Hypothalamus (tissue), 51 donors: ENCODE measurements at regions not wholly inside any gene's neighbourhood (a gene's known extent, or its start where the extent isn't known, plus 50 kb on each side); places are given as distances from the start of the nearest gene placed in this dataset.
"Not testable (repeated sequence)": the region's sequence is repeated elsewhere in the genome, so short reads cannot be mapped to it uniquely, and the experiment has no call there.

Experiments
- DNase-seq, 51 donors: peaks; one replicate each; lab custom pipeline; 2025; lab: John Stamatoyannopoulos, UW

DNA sequence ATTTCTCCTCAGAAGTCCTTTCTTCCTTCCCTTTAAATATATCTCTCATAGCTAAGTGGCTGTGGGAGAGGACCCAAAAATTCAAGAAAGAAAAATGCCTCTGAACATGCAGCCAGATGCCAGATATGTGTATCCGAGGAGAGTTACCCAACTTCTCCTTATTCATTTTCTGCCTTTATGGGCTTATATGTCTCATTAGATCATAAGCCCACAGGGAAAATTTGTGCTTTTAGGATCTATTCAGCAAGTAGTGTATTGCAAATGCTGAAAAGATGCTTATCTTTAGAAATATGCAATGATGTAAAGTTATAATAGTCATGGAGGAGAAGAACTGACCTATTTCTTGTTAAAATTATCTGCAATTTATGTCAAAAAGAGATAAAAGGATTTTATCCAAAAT is 371.8 kb upstream of the NOCT start:
- DNase-seq: no peak

DNA sequence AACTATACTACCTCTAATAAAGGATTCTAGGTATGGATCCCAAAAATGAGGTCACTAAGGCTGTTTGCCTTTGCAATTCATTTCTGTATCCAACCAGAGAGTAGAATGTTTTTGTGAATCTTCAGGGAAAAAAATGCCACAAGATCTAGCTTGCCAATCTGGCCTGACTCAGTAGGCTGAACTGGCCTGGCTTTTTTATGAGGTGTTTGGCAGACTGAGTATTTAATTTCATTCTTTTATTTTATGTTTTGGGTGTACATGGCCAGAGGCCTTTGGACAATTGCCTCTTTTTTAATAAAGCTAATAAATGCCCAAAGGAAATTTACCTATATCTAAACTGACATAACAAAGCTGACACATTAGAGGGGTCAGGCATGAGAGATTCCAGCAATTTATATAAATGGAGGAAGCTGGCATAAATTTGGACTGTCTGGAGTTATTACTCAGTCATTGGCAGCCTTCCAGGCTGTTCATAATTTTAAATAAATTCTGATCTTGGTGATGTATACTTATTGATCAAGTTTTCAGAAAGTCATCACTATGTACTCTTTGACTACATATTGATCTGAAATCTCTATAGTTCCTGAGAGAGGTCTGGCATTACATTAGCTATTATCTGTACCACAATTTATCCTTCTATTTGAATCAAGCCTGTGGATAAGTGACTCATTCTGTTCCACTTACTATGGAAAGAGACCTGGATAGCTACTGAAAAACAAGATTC is 376.4 kb upstream of the NOCT start:
- no peak for DNase-seq

DNA sequence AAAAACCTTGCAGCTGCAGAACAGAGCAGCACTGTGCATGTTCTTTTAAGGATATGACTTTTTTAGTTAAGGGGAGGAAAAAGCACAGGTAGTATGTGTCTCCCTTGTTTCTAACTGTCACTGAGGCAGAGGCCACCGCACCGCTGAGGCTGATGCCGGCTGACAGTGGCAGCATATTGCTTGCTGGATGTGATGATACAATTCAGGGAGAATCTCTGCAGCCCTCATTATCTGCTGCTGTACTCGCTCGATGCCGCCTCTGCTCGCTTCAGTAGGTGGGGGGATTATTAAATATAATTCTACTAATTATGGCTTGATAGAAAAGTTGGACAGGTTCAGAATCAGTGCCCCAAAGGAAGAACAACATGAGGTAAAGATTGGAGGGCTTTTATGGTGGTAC is 378.8 kb upstream of the NOCT start:
- peak in 2 of 51 donors; percentile 0 to 1 for DNase-seq

DNA sequence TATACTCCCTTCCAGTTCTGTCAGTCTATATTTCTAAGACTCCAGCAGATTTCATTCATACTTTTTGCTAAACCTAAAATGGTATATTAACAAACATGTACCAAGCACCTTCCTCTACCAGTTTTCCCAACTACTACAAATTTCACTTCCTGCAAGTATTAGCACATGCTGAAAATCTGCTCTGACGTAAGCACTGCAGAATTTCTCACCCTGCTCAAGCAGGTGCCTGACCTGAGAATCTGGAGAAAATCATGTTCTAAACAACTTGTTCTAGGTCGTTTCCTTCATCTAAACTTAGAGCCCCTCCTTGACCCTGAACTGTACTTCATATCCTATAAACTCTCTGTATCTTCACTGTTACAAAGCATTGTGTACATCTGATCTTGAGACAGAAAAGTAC is 380.7 kb upstream of the NOCT start:
- no peak for DNase-seq

DNA sequence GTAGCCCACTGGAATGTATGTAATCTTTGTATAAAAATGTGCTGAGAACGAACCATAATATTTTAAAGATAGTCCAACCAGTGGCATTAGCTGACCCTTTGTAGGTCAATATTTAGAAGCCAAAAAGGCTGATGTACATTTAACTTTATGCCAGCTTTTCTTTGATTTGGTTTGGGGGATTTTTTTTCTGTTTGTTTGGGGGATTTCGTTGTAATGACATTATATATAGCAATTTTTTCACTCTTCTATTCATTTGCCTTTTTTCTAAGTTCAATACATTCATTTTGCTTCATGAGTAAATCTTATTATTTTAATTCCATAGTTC is 382.0 kb upstream of the NOCT start:
- DNase-seq: no peak

DNA sequence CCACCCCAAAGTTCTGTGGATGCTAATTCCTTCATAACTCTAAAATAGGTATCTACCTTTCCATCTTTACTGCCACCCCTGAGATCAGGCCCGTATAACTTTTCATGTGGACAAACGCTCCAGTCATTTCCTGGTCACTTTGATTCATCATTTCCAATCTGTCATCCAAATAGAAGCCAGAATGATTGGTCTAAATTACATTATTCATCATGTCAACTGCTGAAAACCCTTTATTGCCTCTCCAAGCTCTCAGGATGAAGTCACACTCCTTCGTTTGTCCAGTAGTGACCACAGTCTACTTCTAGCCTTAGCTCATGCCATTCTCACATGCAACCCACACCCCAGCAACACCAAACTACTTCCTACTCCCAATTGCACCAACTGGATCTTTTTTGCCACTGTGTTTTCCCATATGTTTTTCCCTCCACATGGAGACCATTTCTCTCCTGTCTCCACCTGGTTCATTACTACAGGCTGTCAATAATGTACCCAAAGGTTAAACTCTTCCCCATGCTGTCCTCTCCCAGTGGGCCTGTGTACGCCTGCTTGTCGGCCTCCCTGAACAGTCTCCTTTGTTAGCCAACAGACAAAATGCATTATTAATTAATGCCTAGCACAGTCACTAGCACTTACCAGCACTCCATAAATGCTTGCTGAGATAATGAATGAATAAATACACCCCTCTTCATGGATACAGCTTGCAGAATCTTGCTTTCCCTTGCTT is 382.6 kb upstream of the NOCT start:
- DNase-seq: no peak

DNA sequence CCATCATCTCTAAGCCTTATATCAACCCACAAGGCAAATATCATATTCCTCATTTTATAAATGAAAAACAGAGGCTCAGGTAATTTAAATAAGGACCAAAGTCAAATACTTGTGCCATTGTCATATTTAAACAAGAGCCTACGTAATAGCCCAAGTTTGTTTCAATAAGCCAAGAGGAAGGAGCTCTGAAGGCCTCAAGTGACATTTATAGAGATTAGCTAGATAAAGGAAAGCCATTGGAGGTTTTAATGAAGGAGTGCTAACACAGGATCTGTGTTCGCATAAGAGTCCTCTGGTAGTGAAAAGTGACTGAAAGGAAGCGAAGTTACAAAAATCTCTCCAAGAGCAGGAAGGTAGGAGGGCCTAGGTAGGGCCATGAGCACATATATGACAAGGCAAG is 384.9 kb upstream of the NOCT start:
- no peak for DNase-seq

DNA sequence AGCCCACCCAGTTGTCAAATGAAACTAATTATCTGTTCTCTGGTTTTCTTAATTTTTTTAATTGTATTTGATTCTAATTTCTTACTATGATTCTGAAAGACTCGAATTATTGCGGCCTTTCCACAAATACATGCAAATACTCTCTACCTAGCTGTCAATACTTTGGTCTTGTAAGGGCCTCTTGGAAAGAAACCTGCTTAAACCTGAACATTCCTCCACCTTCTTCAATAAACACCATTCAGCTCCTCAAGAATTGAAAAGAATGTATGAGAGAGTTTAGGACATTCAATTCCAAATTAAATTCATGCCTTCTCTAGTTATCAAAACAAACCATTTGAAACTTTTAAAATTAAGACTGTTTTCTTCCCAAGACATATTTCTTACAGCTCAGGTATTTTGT is 385.9 kb upstream of the NOCT start:
- no peak for DNase-seq

DNA sequence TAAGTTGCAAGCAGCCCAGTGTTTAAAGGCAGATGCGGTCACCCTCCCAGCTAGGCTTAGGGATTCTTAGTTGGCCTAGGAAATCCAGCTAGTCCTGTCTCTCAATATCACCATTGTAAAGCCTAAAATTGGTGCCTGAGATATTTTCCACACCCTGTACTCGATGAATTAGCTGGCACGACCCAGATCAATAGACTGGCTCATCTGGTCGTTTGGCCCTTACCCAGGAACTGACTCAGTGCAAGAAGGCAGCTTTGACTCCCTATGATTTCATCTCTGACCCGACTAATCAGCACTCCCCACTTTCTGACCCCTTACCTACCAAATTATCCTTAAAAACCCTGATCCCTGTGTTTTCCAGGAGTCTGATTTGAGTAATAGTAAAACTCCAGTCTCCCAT is 384.9 kb upstream of the SLC7A11 start:
- no peak for DNase-seq

DNA sequence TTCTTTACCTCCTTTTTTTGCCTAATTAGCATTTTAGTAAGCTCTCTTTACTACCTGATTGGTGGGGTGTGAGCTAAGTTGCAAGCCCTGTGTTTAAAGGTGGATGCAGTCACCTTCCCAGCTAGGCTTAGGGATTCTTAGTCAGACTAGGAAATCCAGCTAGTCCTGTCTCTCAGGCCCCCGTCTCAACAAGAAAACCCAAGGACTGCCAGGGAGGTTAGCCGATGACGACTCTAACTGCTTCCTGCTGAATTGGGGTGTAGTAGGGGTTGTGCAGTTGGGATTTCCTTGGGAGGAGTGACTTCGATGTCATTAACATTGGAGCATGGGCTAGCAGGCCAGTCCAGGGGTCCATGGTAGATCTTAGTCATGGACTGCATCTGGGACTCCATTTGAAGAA is 380.2 kb upstream of the SLC7A11 start:
- not testable (repeated sequence) for DNase-seq

DNA sequence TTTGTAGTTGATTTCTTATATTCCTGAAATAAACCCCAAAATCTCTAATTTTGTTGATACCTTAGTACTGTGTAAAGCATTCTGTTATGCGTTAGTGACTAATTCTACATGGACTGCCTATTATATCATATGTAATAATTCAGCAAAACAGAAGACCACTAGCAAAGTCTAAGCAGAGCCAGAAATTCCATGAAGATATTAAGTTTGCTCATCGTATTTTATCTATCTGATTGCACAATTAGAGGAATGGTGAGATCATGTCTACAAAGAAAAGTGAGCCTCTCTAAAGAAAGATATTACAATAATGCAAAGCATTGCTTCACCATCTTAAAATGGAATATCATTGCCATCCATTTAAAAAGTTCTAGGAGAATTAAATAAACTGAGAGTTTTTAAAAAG is 374.6 kb upstream of the SLC7A11 start:
- DNase-seq: no peak

DNA sequence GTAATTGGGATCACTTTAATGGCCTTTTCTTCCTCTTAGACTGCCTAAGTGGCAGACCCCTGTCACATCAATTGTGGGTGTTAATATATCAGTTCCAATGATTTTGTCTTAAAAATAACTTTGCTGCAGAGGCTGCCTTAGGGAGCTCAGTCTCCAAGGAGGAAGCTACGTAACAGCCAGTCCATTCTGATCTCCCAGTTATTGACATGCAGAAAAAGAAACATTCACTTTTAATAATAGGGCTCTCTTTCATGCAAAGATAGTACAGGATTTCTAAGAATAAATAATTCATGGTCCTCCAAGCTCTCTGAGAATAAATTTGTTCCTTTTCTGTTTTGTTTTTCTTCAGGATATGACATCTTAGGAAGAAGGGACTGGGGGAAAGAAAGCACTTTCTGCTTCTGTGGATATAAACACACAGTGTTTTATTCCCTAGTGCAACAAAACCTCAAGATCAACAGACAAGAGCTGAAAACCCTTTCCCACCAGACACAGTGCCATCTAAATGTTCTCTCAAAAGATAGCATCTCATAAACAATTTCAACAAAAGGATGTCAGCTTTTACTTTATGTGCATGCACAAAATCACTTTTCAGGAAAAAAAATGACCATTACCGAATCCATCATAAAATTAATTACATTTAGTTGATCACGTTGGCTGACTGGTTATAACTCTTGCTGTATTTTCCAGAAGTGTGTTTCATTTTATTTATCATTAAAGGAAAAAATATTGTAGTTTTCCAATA is 372.4 kb upstream of the SLC7A11 start:
- no peak for DNase-seq

DNA sequence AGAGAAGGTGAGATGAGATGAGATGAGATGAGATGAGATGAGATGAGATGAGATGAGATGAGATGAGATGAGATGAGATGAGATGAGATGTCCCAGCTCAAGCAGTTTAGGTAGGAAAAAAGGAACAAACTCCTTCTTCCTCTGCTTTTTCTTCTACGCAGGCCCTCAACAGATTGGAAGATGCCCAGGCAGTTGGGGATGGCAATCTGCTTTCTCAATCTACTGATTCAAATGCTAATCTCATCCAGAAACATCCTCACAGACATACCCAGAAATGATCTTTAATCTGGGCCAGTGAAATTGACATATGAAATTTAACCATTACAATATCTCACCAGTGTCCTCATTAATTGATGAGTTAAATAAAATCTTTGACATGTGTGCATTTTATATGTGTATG is 370.3 kb upstream of the SLC7A11 start:
- DNase-seq: no peak

DNA sequence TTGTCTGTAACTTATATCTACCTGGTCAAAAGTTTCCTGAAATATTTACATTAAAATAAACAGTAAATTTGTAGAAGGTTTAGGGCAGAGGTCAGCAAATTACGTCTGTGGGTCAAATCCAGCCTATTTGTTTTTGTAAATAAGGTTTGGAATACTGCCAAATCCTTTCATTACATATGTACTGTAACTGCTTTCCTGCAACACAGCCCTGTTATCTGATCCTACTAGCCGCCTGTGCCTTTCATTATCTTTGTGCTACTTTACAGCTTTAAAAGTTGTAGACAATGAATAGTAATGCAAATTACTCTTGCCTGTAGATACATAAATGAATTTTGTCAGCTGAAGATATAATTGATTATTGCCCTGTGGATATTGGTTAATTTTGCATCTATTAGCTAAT is 369.6 kb upstream of the SLC7A11 start:
- no peak for DNase-seq

DNA sequence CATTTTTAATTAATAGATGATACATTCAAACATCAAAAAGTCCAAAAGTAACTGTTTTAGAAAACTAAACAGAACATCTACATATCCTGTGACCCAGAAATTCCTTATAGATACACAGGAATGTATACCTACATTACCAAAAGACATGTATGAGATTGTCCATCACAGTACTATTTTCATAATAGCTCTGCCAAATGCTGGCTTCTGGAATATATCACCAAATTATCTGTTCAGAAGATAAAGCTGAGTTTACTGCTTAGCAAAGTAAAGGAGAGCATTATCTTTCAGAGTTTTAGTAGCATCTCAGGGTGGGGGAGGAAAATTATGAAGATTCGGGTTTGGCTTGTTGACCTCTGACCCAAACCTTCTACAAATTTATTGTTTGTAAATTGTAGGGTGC is 368.9 kb upstream of the SLC7A11 start:
- DNase-seq: no peak

DNA sequence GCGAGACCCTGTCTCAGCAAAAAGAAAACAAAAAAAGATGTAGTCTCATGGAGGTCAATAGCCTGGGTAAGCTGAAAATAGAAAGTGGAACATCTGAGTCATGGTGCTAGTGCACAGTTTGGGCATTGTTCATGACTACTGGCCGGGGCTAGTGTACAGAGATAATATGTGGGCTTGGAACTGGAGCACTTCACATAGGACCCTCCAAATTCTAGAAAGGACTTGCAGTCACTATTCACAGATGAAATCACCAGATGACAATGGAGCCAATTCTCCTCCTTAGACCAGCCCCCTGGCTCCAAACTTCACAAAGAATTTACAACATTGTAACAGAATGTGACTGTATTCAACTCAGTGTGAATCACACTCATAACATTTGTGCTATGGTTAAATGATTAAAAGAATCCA is 367.8 kb upstream of the SLC7A11 start:
- DNase-seq: peak in 4 of 51 donors; percentile 1 to 13 (median 5)

DNA sequence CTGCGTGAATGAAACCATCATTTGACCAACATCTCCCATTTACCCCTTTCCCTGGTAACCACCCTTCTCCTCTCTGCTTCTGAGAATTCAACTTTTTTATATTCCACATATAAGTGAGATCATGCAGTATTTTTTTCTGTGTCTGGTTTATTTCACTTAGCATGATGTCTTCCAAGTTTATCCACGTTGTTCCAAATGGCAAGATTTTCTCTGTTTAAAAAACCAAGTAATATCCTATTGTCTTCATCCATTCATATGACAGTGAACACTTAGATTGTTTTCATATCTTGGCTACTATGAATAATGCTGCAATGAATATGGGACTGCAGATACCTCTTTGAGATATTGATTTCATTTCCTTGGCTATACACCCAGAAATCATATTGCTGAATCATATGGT is 362.4 kb upstream of the SLC7A11 start:
- no peak for DNase-seq

DNA sequence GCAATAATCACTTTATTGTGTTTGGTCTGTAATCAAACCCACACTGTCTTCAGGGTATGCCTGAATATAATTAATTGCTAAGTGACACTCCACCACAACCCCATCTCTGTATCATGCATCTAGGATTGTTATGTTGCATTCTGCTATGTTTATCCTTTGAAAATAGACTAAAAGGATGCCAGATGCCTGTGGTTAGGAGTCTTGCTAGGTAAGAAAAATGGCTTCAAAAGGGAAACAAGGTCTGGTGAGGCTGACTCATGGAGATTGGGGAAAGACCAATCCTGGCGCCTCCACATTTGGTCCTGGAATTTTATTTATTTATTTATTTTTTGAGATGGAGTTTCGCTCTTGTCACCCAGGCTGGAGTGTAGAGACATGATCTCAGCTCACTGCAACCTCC is 360.5 kb upstream of the SLC7A11 start:
- DNase-seq: no peak

DNA sequence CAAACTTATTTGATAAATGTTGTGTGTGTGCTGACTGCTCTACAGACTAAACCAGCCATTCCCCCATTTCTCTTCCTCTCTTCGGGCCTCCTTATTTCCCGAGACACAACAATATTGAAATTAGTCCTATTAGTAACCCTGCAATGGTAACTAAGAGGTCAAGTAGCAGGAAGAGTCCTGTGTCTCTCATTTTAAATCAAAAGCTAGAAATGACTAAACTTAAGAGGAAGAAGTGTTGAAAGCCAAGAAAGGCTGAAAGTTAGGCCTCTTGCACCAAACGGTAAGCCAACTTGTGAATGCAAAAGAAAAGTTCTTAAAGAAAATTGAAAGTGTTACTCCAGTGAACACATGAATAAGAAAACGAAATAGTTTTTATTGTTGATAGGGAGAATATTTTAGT is 357.8 kb upstream of the SLC7A11 start:
- no peak for DNase-seq

DNA sequence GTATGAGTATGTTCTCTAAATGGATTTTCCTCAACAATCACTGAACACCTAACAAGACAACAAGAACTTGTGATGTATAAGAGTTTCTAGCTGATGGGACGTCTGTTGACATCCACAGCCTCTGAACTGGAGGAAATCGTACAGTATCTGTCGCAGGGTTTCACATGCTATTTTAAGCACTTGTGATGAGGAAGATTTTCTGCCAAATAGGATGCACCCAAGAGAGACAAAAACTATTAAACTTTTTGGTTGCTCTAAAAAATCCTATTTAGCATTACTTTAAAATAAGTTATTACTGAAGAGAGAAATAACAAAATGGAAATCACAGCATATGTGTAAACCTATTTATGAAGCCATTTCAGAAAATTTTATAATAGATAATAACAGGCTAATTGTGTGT is 356.1 kb upstream of the SLC7A11 start:
- no peak for DNase-seq

DNA sequence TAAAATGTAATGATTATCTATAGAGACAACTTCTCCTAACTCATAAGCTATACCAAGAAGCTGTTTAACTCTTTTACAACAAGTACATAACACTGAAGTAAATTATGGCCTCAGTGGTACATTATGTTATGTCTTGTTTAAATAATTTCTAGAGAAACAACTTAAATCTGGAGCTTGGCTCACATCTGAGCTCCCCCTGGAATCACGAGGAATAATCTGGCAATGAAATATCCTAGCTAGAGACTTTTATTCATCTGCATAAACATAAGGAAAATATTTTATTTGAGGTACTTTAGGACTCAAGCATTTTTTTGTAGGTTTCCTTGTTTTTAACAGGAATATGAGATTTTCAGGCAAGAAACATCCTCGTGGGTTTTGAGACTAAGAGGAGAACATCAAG is 354.7 kb upstream of the SLC7A11 start:
- DNase-seq: no peak
